ENCODE measurements at regions not wholly inside any gene's neighbourhood (a gene's known extent, or its start where the extent isn't known, plus 50 kb on each side); places are given as distances from the start of the nearest gene placed in this dataset.
A peak's percentile ranks its signal among the peaks of the same experiment; 100 is the strongest.

DNA sequence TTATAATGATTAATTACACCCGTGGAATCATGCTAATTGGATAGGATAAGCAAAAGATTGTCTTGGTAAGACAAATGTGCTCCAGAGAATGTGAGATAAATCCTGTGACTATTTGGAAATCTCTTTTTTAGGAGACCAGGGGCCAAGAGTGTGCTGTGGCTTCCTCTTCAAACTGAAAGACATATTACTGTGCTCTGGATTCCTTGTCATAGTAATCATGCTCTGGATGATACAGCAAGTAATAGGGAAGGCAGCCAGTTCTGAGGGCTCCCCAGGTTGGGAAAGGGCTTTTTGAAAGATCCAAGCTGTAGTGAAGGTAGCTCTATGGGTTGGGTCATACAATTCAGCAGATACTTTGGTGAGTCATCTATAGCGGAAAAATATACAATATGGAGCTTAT is 600.5 kb downstream of the PCDH18 start:
- no peaks in the 10 kb centered on the region for H3K27me3 ChIP-seq
- no peak for TF ChIP-seq CTCF (IDR thresholded peaks at IDR 0.05)
- ATAC-seq: no peak
- no peak overlapping the region for H3K4me3 ChIP-seq
- no peaks in the 10 kb centered on the region for H3K36me3 ChIP-seq
- 39 to 44% methylated on average over 2 of the region's 2 CpGs for WGBS, 2 donors
- no peak overlapping the region for H3K27ac ChIP-seq
- peaks cover 0 to 11% (median 0%) of the 10 kb centered on the region in 3 donors for H3K4me1 ChIP-seq
- H3K9me3 ChIP-seq: no peaks in the 10 kb centered on the region
- no peak for DNase-seq
- no peak for FAIRE-seq
- intact Hi-C loops (cut with DNase I): no loop called here

- TF ChIP-seq CTCF (IDR thresholded peaks at IDR 0.05): no peak
- intact Hi-C loops (cut with DNase I): no loop called here
- no peaks in the 10 kb centered on the region for H3K9me3 ChIP-seq
- DNase-seq: peak in 3 of 6 donors; percentile 17 to 65 (median 49)
- 78 to 93% methylated on average over 16 of the region's 16 CpGs for WGBS, 2 donors
- no peak overlapping the region for H3K27ac ChIP-seq
- FAIRE-seq: no peak
- no peak for ATAC-seq
- H3K4me1 ChIP-seq: peaks cover 0 to 16% (median 0%) of the 10 kb centered on the region in 3 donors
- H3K27me3 ChIP-seq: no peaks in the 10 kb centered on the region
- no peak overlapping the region for H3K4me3 ChIP-seq
- H3K36me3 ChIP-seq: no peaks in the 10 kb centered on the region
Observed at GRCh38 chr4:136928957-136929411, 603.3 kb downstream of the PCDH18 start.

DNA sequence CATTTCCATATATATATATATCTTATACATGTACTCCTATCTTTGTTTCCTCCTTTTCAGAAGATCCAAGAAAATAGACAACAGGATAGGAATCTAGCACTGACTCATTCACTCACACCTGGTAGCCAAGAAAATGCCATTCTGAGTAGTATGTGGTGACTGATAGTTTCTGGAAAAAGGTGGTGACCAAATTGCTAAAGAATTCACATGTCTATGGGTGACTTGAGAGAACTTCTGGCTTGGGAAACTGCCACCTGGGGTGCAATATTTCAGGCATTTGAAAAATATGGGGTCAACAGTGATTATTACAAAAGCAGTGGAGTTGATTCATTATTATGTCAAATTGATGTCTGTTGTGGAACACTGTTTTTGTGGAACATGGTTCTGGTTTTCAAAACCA is 605.1 kb downstream of the PCDH18 start:
- no peak for TF ChIP-seq CTCF (IDR thresholded peaks at IDR 0.05)
- DNase-seq (peak in 1 of 6 donors; percentile 18), FAIRE-seq (no peak), ATAC-seq (peak in 3 of 4 donors; percentile 77 to 92 (median 78))
- H3K36me3 ChIP-seq: no peaks in the 10 kb centered on the region
- intact Hi-C loops (cut with DNase I): no loop called here
- H3K4me1 ChIP-seq: peaks cover 0 to 8% (median 0%) of the 10 kb centered on the region in 3 donors
- no peak overlapping the region for H3K4me3 ChIP-seq
- no peaks in the 10 kb centered on the region for H3K9me3 ChIP-seq
- peak overlapping the region in 2 of 4 donors; percentile 63 to 65 for H3K27ac ChIP-seq
- H3K27me3 ChIP-seq: no peaks in the 10 kb centered on the region

DNA sequence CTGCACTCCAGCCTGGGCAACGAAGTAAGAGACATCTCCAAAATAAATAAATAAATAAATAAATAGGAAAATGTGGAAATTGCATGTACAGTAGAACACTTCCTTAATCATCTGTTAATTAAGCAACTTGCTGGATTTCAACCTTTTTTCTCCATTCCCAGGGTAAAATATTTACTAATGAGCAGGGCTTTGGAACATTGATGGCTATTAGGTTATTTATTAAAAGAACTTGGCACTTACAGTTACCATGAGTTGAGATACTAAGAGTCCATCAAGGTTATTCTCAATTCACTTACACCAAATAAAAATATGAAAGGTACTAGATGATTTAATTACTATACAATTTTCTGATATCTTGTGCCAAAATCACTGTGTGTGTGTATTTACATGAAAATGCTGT is 607.1 kb downstream of the PCDH18 start:
- Histone ChIP-seq H3K36me3 (no peaks in the 10 kb centered on the region), H3K4me1 (peaks cover 0 to 8% (median 0%) of the 10 kb centered on the region in 3 donors), H3K27ac (no peak overlapping the region), H3K4me3 (no peak overlapping the region), H3K9me3 (no peaks in the 10 kb centered on the region), H3K27me3 (no peaks in the 10 kb centered on the region)
- DNase-seq (no peak), FAIRE-seq (no peak), ATAC-seq (peak in 2 of 4 donors; percentile 55 to 68)
- WGBS, 2 donors: 42% methylated on average over 1 of the region's 1 CpG
- TF ChIP-seq CTCF (IDR thresholded peaks at IDR 0.05): no peak
- intact Hi-C loops (cut with DNase I): no loop called here

DNA sequence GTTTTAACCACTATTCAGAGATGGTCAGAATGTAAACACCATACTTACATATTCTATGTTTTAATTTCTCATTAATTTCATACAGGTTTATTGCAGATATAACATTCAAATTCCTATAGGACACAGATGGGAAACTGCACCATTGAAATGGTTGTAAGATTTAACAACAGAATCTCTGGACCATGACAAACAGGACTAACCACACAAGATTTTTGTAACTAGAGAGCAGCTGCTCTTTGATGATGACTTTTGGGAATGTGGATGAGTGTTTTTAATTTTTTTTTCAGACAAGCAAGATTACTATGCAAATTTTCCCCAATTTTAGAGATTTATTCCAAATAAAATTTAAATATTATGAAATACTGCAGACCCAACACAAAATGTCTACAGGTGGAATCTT is 610.2 kb downstream of the PCDH18 start:
- no peak for FAIRE-seq
- no peak for ATAC-seq

More for the DNA sequence above, 610.2 kb downstream of the PCDH18 start:
- Histone ChIP-seq H3K27me3 (no peaks in the 10 kb centered on the region), H3K4me1 (peaks cover 0 to 8% (median 0%) of the 10 kb centered on the region in 3 donors), H3K27ac (no peak overlapping the region), H3K9me3 (no peaks in the 10 kb centered on the region), H3K4me3 (no peak overlapping the region), H3K36me3 (no peaks in the 10 kb centered on the region)
- DNase-seq: no peak
- TF ChIP-seq CTCF (IDR thresholded peaks at IDR 0.05): no peak
- intact Hi-C loops (cut with DNase I): no loop called here
